Mammary epithelial cell (primary cell): ENCODE measurements at regions not wholly inside any gene's neighbourhood (a gene's known extent, or its start where the extent isn't known, plus 50 kb on each side); places are given as distances from the start of the nearest gene placed in this dataset.

Source experiments
- EZH2 ChIP-seq: IDR thresholded peaks from 2 replicates; pipeline ENCODE4 v1.6.1; 2012; ENCODE audit warnings: low read length, inconsistent platforms, borderline replicate concordance
- TF ChIP-seq, protein P1 (sequence below), 2 donors: IDR thresholded peaks in 1 of 2; conservative IDR thresholded peaks in 1 of 2; 2 replicates each; pipeline ENCODE4 v1.5.1; 2011 to 2012; ENCODE audit warnings: inconsistent platforms in 2 of 2, low read length in 2 of 2, mild to moderate bottlenecking in 2 of 2, control low read depth in 1 of 2, low read depth in 1 of 2; ENCODE audit not compliant: insufficient read depth in 1 of 2; ENCODE audit errors: extremely low read depth in 1 of 2

DNA sequence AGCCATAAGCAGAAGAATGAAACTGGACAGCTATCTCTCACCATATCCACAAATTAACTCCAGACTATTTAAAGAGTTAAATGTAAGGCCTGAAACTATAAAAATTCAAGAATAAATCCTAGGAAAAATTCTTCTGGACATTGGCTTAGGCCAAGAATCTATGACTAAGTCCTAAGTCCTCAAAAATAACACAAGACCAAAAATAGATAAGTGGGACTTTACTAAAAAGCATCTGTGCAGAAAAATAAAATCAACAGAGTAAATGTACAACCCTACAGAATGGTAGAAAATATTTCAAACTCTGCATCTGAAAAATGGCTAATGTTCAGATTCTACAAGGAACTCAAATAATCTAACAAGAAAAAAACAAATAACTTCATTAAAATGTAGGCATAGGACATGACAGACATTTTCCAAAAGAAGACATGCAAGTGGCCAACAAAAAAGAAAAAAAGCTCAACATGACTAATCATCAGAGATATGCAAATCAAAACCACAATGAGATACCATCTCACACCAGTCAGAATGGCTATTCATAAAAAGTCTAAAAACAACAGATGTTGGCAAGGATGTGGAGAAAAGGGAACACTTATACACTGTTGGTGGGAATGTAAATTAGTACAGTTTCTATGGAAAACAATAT is 61.0 kb upstream of the PPFIA2 start:
- TF ChIP-seq, protein P1, sequence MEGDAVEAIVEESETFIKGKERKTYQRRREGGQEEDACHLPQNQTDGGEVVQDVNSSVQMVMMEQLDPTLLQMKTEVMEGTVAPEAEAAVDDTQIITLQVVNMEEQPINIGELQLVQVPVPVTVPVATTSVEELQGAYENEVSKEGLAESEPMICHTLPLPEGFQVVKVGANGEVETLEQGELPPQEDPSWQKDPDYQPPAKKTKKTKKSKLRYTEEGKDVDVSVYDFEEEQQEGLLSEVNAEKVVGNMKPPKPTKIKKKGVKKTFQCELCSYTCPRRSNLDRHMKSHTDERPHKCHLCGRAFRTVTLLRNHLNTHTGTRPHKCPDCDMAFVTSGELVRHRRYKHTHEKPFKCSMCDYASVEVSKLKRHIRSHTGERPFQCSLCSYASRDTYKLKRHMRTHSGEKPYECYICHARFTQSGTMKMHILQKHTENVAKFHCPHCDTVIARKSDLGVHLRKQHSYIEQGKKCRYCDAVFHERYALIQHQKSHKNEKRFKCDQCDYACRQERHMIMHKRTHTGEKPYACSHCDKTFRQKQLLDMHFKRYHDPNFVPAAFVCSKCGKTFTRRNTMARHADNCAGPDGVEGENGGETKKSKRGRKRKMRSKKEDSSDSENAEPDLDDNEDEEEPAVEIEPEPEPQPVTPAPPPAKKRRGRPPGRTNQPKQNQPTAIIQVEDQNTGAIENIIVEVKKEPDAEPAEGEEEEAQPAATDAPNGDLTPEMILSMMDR (conservative IDR thresholded peaks at IDR 0.05 in 1 of 2, IDR thresholded peaks at IDR 0.05 in 1 of 2; ENCODE audit: extremely low read depth in 1 of 2, insufficient read depth in 1 of 2, low read depth in 1 of 2, low read length in 2 of 2) = no peak
- TF ChIP-seq EZH2 = no peak
